ENCODE measurements at regions not wholly inside any gene's neighbourhood (a gene's known extent, or its start where the extent isn't known, plus 50 kb on each side); places are given as distances from the start of the nearest gene placed in this dataset.

DNA sequence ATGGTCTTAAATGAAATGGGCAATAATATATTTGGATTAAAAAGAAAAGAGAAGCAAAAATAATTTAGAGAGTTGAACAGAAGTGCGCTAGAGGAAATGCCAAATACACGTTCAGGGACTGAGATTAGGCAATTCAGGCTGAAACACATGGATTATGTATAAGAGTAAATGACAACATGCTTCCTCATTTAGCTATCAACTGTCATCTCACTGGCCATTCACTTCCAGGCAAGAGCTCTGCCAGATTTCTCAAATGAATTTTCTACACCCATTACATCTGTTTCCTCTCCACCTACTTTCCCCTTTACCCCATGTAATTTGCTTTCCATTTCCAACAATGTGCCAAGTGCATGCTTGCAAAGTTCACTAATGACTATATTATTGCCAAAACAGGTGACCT is 582.4 kb downstream of the LTN1 start:
- WGBS (ENCODE audit: low lambda C conversion rate, missing lambda C conversion rate), result 77% methylated on average over 2 of the region's 2 CpGs
- Histone ChIP-seq H4K20me1 (ENCODE audit: insufficient read depth, poor library complexity, severe bottlenecking) (no peaks in the 10 kb centered on the region), H3K4me3 (no peak overlapping the region), H3K79me2 (no peaks in the 10 kb centered on the region), H3K9me2 (replicated peaks; ENCODE audit: insufficient read depth) (no peaks in the 10 kb centered on the region), H2AFZ (no peak overlapping the region), H3K27me3 (no peaks in the 10 kb centered on the region), H3K27ac (no peak overlapping the region), H3K36me3 (replicated peaks; ENCODE audit: insufficient read depth, low read depth) (no peaks in the 10 kb centered on the region), H3K9me3 (ENCODE audit: low read depth) (no peaks in the 10 kb centered on the region), H3K4me2 (no peak overlapping the region), H3K4me1 (ENCODE audit: insufficient read depth) (no peaks in the 10 kb centered on the region)
- no peak for TF ChIP-seq EZH2phosphoT487 (IDR thresholded peaks at IDR 0.05; ENCODE audit: low read depth, severe bottlenecking, unreplicated experiment)
- TF ChIP-seq, protein P1, sequence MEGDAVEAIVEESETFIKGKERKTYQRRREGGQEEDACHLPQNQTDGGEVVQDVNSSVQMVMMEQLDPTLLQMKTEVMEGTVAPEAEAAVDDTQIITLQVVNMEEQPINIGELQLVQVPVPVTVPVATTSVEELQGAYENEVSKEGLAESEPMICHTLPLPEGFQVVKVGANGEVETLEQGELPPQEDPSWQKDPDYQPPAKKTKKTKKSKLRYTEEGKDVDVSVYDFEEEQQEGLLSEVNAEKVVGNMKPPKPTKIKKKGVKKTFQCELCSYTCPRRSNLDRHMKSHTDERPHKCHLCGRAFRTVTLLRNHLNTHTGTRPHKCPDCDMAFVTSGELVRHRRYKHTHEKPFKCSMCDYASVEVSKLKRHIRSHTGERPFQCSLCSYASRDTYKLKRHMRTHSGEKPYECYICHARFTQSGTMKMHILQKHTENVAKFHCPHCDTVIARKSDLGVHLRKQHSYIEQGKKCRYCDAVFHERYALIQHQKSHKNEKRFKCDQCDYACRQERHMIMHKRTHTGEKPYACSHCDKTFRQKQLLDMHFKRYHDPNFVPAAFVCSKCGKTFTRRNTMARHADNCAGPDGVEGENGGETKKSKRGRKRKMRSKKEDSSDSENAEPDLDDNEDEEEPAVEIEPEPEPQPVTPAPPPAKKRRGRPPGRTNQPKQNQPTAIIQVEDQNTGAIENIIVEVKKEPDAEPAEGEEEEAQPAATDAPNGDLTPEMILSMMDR (IDR thresholded peaks at IDR 0.05; ENCODE audit: poor library complexity), result no peak
- no peak for TF ChIP-seq EZH2 (IDR thresholded peaks at IDR 0.05; ENCODE audit: borderline replicate concordance)
- no peak for DNase-seq (ENCODE audit: low spot score)

- WGBS (ENCODE audit: low lambda C conversion rate, missing lambda C conversion rate), result 97% methylated on average over 1 of the region's 1 CpG
- no peaks in the 10 kb centered on the region for H4K20me1 ChIP-seq (ENCODE audit: insufficient read depth, poor library complexity, severe bottlenecking)
- no peak for TF ChIP-seq EZH2phosphoT487 (IDR thresholded peaks at IDR 0.05; ENCODE audit: low read depth, severe bottlenecking, unreplicated experiment)
- TF ChIP-seq, protein P1 (IDR thresholded peaks at IDR 0.05; ENCODE audit: poor library complexity), result no peak
- no peak for TF ChIP-seq EZH2 (IDR thresholded peaks at IDR 0.05; ENCODE audit: borderline replicate concordance)
Measured at GRCh38 chr21:28402616-28402989, 590.1 kb downstream of the LTN1 start.

GRCh38 chr21:28397040-28397439 is 595.6 kb downstream of the LTN1 start:
- no peak overlapping the region for H3K27ac ChIP-seq

More at GRCh38 chr21:28402616-28402989, 590.1 kb downstream of the LTN1 start:
- Histone ChIP-seq H3K9me2 (replicated peaks; ENCODE audit: insufficient read depth) (no peaks in the 10 kb centered on the region), H3K36me3 (replicated peaks; ENCODE audit: insufficient read depth, low read depth) (no peaks in the 10 kb centered on the region), H3K27ac (no peak overlapping the region), H3K4me1 (ENCODE audit: insufficient read depth) (no peaks in the 10 kb centered on the region), H3K9me3 (ENCODE audit: low read depth) (no peaks in the 10 kb centered on the region), H3K27me3 (no peaks in the 10 kb centered on the region), H3K79me2 (no peaks in the 10 kb centered on the region), H3K4me2 (no peak overlapping the region), H2AFZ (no peak overlapping the region), H3K4me3 (no peak overlapping the region)
- DNase-seq (ENCODE audit: low spot score), result no peak

More at GRCh38 chr21:28397040-28397439, 595.6 kb downstream of the LTN1 start:
- Histone ChIP-seq H3K9me3 (ENCODE audit: low read depth) (no peaks in the 10 kb centered on the region), H2AFZ (no peak overlapping the region), H4K20me1 (ENCODE audit: insufficient read depth, poor library complexity, severe bottlenecking) (no peaks in the 10 kb centered on the region), H3K4me2 (no peak overlapping the region), H3K27me3 (no peaks in the 10 kb centered on the region), H3K79me2 (no peaks in the 10 kb centered on the region), H3K9me2 (replicated peaks; ENCODE audit: insufficient read depth) (no peaks in the 10 kb centered on the region), H3K4me3 (no peak overlapping the region), H3K36me3 (replicated peaks; ENCODE audit: insufficient read depth, low read depth) (no peaks in the 10 kb centered on the region), H3K4me1 (ENCODE audit: insufficient read depth) (no peaks in the 10 kb centered on the region)
- DNase-seq (ENCODE audit: low spot score), result no peak
- TF ChIP-seq, protein P1 (IDR thresholded peaks at IDR 0.05; ENCODE audit: poor library complexity), result no peak
- no peak for TF ChIP-seq EZH2 (IDR thresholded peaks at IDR 0.05; ENCODE audit: borderline replicate concordance)
- TF ChIP-seq EZH2phosphoT487 (IDR thresholded peaks at IDR 0.05; ENCODE audit: low read depth, severe bottlenecking, unreplicated experiment), result no peak
